Loucy (cell line): ENCODE measurements at regions not wholly inside any gene's neighbourhood (a gene's known extent, or its start where the extent isn't known, plus 50 kb on each side); places are given as distances from the start of the nearest gene placed in this dataset.

Source experiments
- CTCF ChIP-seq: fragments of 200-600 bp; sonication (generic); conservative IDR thresholded peaks from 2 replicates; pipeline ENCODE4 v1.5.1; 2014; ENCODE audit warnings: mild to moderate bottlenecking, antibody characterized with exemption, low read length
- EZH2phosphoT487 ChIP-seq: fragments of 200-600 bp; IDR thresholded peaks from 2 replicates; pipeline ENCODE4 v1.6.1; 2018; ENCODE audit warnings: antibody characterized with exemption, mild to moderate bottlenecking, moderate library complexity, borderline replicate concordance

- no peak for TF ChIP-seq CTCF
- TF ChIP-seq EZH2phosphoT487, result no peak
These were observed 50.6 kb upstream of the FAM204A start for GRCh38 chr10:118392761-118393160.
